Adrenal gland (tissue), 5 donors: ENCODE measurements at regions not wholly inside any gene's neighbourhood (a gene's known extent, or its start where the extent isn't known, plus 50 kb on each side); places are given as distances from the start of the nearest gene placed in this dataset.

Experiments used
- CTCF ChIP-seq, 6 experiments: fragments of 450-650 bp in 4 of 6; fragments of 200-600 bp in 2 of 6; sonication (generic) in 1 of 6; IDR thresholded peaks; 1 replicate in 5 of 6; 2 replicates in 1 of 6; pipeline versions ENCODE4 v1.5.1 to v1.8.0; 2016 to 2021; ENCODE audit warnings: antibody characterized with exemption in 6 of 6, mild to moderate bottlenecking in 2 of 6, moderate library complexity in 1 of 6
- POLR2A ChIP-seq, 2 donors: fragments of 450-650 bp; IDR thresholded peaks; one replicate each; pipeline ENCODE4 v1.6.1; 2017; ENCODE audit warnings: antibody characterized with exemption in 2 of 2, mild to moderate bottlenecking in 2 of 2, moderate library complexity in 1 of 2
- donor health status: DM: no; HTN: no; CAD: no.

GRCh38 chr5:117205894-117206293 is 631.3 kb upstream of the SEMA6A start:
- TF ChIP-seq CTCF (IDR thresholded peaks at IDR 0.05) = no peak
- TF ChIP-seq POLR2A (IDR thresholded peaks at IDR 0.05) = no peak
